Karpas-422 (cell line): ENCODE measurements at regions not wholly inside any gene's neighbourhood (a gene's known extent, or its start where the extent isn't known, plus 50 kb on each side); places are given as distances from the start of the nearest gene placed in this dataset.

Experiments used
- DNase-seq: peaks from one replicate; pipeline ENCODE4 v3.0.0-alpha.2; 2015
- H2AFZ ChIP-seq: fragments of 200-600 bp; sonication (generic); 2 replicates; pipeline ENCODE4 v1.6.1; 2014; ENCODE audit warnings: antibody characterized with exemption, low read length, mixed read lengths
- H3K27ac ChIP-seq: fragments of 200-600 bp; sonication (generic); 2 replicates; pipeline ENCODE4 v1.5.1; 2014; ENCODE audit warnings: mild to moderate bottlenecking, low read length, moderate library complexity
- H3K27me3 ChIP-seq: fragments of 200-600 bp; sonication (generic); 2 replicates; pipeline ENCODE4 v1.6.1; 2014; ENCODE audit warnings: low read length, mixed read lengths
- H3K36me3 ChIP-seq: fragments of 200-600 bp; sonication (generic); 2 replicates; pipeline ENCODE4 v1.6.1; 2014; ENCODE audit warnings: low read length, mixed read lengths; ENCODE audit not compliant: insufficient read depth
- H3K4me1 ChIP-seq: fragments of 200-600 bp; sonication (generic); 2 replicates; pipeline ENCODE4 v1.6.1; 2014; ENCODE audit warnings: mild to moderate bottlenecking, low read length, mixed read lengths
- H3K4me2 ChIP-seq: fragments of 200-600 bp; sonication (generic); 2 replicates; pipeline ENCODE4 v1.6.1; 2014; ENCODE audit warnings: low read length, low read depth, mild to moderate bottlenecking; ENCODE audit not compliant: poor library complexity, severe bottlenecking
- H3K4me3 ChIP-seq: fragments of 200-600 bp; sonication (generic); 2 replicates; pipeline ENCODE4 v1.5.1; 2014; ENCODE audit warnings: mild to moderate bottlenecking, antibody characterized with exemption, low read length, mixed read lengths
- H3K79me2 ChIP-seq: fragments of 200-600 bp; sonication (generic); 2 replicates; pipeline ENCODE4 v1.6.1; 2014; ENCODE audit warnings: mild to moderate bottlenecking, low read length, mixed read lengths
- H3K9ac ChIP-seq: fragments of 200-600 bp; sonication (generic); 2 replicates; pipeline ENCODE4 v1.6.0; 2014; ENCODE audit warnings: low read length
- H3K9me2 ChIP-seq: fragments of 200-600 bp; sonication (generic), shearing (Covaris generic); replicated peaks from 2 replicates; pipeline ENCODE4 v1.6.0; 2014; ENCODE audit warnings: mild to moderate bottlenecking, low read length, moderate library complexity; ENCODE audit not compliant: insufficient read depth
- H3K9me3 ChIP-seq: fragments of 300-700, 200-600 bp; sonication (generic); 2 replicates; pipeline ENCODE4 v1.6.1; 2014; ENCODE audit warnings: low read length, mixed read lengths
- H4K20me1 ChIP-seq: fragments of 200-600 bp; sonication (generic); 2 replicates; pipeline ENCODE4 v1.6.1; 2014; ENCODE audit warnings: mild to moderate bottlenecking, antibody characterized with exemption, low read length, low read depth; ENCODE audit not compliant: insufficient read depth

DNA sequence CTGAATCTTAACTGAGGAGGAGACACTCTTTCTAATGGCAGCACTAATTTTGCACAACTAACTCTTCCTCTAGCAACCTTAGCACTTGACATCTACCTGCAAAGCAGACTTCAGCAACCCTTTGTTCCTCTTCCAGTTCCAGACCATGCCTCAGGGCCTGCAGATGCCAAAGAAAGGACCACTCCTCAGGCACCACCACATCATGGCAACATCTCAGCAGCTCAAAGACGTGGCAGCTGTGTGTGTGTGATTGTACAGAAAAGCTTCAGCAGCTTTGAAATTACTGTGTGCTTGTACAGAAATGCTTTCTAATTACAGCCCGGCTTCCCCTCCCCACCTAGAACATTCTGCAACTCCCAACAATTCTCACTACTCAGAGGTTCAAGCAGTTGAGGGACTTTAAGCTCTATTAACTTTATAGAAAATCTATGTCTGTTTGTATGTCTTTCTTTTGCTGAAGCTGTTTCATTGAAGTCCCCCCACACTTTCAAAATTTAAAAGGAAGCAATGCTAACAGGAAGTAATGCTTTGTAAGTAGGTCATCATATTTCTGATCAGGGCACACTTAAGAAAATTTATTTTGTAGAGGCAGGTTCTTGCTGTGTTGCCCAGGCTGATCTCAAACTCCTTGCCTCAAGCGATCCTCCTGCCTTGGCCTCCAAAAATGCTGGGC is 115.2 kb downstream of the CD47 start:
- no peaks in the 10 kb centered on the region for H4K20me1 ChIP-seq
- H3K27me3 ChIP-seq, result no peaks in the 10 kb centered on the region
- H3K79me2 ChIP-seq, result no peaks in the 10 kb centered on the region
- no peaks in the 10 kb centered on the region for H3K9me3 ChIP-seq
- no peak for DNase-seq
- no peak overlapping the region for H2AFZ ChIP-seq
- H3K4me2 ChIP-seq, result no peak overlapping the region
- H3K9ac ChIP-seq, result no peak overlapping the region
- H3K4me1 ChIP-seq, result peaks cover 7% of the 10 kb centered on the region; the same call in 1 of the 2 replicates
- H3K9me2 ChIP-seq, result no peaks in the 10 kb centered on the region
- no peaks in the 10 kb centered on the region for H3K36me3 ChIP-seq
- H3K27ac ChIP-seq, result no peak overlapping the region
- no peak overlapping the region for H3K4me3 ChIP-seq

DNA sequence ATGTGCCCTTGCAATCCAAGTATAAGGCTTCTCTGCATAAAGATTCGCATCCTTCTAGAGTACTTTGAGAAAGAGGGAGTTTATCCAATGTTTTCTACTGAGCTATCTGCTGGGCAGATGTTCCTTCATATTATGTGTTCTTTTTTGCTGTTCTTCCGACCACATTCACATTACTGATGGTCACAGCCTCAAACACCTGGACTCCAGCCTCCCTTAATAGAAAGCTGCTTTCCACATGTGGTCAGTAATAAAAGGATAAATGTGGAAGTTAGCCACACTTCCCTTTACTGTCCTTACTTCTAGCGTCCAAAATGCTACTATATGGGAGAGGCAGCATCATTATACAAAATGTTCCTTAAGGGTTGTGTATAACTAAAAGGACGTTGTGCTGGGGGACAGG is 116.9 kb downstream of the CD47 start:
- Histone ChIP-seq H3K4me3 (no peak overlapping the region), H3K79me2 (no peaks in the 10 kb centered on the region), H3K9ac (no peak overlapping the region), H2AFZ (no peak overlapping the region), H3K36me3 (no peaks in the 10 kb centered on the region), H3K4me1 (peaks cover 19% of the 10 kb centered on the region), H3K9me3 (no peaks in the 10 kb centered on the region), H3K27ac (no peak overlapping the region), H3K9me2 (no peaks in the 10 kb centered on the region), H3K27me3 (no peaks in the 10 kb centered on the region), H3K4me2 (no peak overlapping the region), H4K20me1 (no peaks in the 10 kb centered on the region)
- DNase-seq, result no peak

DNA sequence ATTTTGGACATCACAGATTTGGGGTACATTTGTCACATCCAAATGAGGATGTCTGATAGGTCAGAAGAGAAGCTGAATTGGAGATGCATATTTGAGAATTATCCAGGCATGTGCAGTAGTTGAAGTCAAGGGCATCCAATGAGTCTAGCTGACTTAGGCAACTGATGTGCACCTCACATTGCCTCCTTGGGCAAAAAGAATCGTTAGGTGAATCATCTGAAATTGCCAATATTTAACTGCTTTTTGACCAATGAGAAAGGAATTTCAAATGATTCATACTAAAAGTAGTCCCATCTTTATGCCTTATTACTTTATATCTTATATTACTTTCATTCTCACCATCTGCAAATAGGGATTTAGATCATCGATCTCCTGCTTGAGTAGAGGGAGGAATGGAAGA is 117.7 kb downstream of the CD47 start:
- Histone ChIP-seq H3K79me2 (no peaks in the 10 kb centered on the region), H3K4me3 (no peak overlapping the region), H3K9ac (no peak overlapping the region), H3K4me2 (no peak overlapping the region), H3K4me1 (peaks cover 19% of the 10 kb centered on the region), H3K36me3 (no peaks in the 10 kb centered on the region), H3K27me3 (no peaks in the 10 kb centered on the region), H3K27ac (no peak overlapping the region), H4K20me1 (no peaks in the 10 kb centered on the region), H3K9me3 (no peaks in the 10 kb centered on the region), H3K9me2 (no peaks in the 10 kb centered on the region), H2AFZ (no peak overlapping the region)
- DNase-seq, result no peak

DNA sequence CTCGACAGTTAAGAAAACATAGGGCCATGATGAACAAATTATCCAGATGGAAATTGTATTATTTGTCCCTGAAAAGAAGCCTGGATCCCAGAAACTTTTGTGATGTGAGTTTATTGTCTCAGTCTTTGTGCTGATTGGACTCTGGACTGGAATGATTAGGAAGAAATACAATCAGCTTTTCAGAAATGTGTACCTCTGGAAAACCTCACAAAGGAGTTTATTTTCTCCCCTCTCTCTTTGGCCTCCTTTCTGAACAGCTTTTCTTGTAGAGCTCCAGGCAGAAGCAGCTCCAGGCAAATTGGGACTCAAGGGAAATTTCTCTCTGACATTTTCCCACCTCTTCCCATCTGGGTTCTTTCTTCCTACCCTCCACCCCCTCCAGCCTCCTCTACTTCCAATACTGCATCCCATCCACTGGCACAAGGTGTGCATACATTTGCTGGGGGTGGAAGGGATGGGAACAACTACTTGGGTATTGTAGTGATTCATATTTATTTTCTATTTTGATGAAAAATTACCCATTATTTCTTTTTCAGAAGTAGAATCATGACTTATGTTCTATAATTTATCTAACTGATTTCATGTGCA is 119.7 kb downstream of the CD47 start:
- Histone ChIP-seq H3K9me3 (no peaks in the 10 kb centered on the region), H4K20me1 (no peaks in the 10 kb centered on the region), H3K9ac (no peak overlapping the region), H3K4me3 (no peak overlapping the region), H3K27me3 (no peaks in the 10 kb centered on the region), H3K4me1 (peaks cover 17% of the 10 kb centered on the region), H3K9me2 (no peaks in the 10 kb centered on the region), H3K79me2 (no peaks in the 10 kb centered on the region), H3K4me2 (no peak overlapping the region), H3K36me3 (no peaks in the 10 kb centered on the region), H2AFZ (no peak overlapping the region), H3K27ac (no peak overlapping the region)
- no peak for DNase-seq

DNA sequence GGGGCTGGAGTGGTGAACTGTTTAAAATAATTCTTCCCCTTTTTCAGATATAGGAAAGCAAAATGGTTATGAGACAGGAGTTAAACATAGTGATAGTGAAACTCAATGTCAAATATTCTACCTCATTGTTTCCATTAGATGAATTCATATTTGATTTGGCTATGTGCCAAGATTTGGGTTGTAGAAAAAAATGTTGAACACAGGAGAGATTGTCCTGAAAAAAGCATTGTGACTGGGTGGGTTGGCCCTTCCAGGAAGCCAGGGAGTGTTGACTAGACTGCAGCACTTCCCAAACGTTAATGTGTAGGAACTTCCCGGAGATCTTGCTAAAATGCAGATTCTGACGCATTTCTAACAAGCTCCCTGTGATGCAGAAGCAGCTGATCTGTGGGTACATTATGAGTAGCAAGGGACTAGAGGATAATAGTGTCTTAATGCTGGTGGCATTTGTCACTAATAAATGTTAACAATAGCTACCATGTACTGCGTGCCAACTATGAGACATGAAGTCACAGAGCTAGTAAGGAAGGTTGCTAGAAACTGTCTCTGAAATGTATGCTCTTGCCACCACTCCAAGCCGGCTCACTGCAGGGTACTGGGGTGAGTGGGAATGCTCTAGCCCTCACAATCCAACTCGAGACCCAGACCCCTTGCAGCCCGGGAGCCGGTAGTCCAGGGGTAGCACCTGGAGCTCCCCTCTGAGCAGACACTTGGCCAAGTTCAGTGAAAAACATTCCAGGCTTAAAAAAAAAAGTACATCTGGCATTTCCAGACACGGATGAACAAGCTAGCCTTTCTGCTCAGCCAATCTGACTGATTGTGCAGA is 120.6 kb downstream of the CD47 start:
- H2AFZ ChIP-seq, result no peak overlapping the region
- no peaks in the 10 kb centered on the region for H3K79me2 ChIP-seq

DNA sequence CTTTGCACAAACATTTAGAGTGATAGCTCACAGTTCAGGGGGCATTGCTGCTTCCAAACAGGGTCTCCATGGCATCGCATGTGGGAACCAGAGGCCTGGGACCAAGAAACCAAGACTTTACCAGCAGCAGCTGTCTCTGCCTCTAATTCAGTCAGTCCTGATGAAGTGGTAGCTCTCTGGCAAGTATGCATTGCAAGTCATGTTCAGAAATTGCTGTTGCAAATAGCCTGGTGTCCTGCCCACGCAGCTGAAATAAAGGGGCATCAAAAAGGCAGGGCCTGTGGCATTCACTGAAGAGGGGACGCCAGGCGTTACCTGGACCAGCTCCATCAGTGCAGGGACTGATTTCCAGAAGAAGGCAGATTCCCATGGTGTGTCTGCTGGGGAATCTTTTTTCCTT is 121.3 kb downstream of the CD47 start:
- no peak for DNase-seq
- H3K4me2 ChIP-seq, result no peak overlapping the region
- no peaks in the 10 kb centered on the region for H3K36me3 ChIP-seq

More for the DNA sequence above, 120.6 kb downstream of the CD47 start:
- Histone ChIP-seq H3K4me3 (no peak overlapping the region), H3K27me3 (no peaks in the 10 kb centered on the region), H3K4me2 (no peak overlapping the region), H3K36me3 (no peaks in the 10 kb centered on the region), H3K9ac (no peak overlapping the region), H3K4me1 (peaks cover 12% of the 10 kb centered on the region), H4K20me1 (no peaks in the 10 kb centered on the region), H3K27ac (no peak overlapping the region), H3K9me2 (no peaks in the 10 kb centered on the region), H3K9me3 (no peaks in the 10 kb centered on the region)
- DNase-seq, result peak; percentile 61

DNA sequence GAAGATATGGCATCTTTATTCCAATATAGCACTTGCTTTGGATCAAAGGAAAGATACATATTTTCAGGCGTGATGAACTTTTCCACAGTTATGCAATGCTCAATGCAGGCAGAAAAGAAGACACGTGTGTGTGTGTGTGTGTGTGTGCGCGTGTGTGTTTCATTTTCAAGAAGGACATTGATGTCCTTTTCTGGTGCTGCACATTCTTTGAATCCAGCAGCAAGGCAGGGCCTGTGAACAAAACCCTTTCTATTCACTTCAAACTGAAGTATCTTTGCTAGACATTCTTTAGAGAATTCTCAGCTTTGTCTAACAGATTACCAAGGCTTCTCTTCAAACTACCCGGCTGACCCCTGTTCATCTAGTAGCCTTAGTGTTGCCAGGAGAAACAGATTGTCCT is 124.6 kb downstream of the CD47 start:
- no peak for DNase-seq
- H3K4me2 ChIP-seq, result no peak overlapping the region
- H3K9me3 ChIP-seq, result no peaks in the 10 kb centered on the region

More for the DNA sequence above, 121.3 kb downstream of the CD47 start:
- no peaks in the 10 kb centered on the region for H3K9me2 ChIP-seq
- peaks cover 12% of the 10 kb centered on the region for H3K4me1 ChIP-seq
- no peaks in the 10 kb centered on the region for H3K9me3 ChIP-seq
- H3K9ac ChIP-seq, result no peak overlapping the region
- no peak overlapping the region for H2AFZ ChIP-seq
- no peaks in the 10 kb centered on the region for H4K20me1 ChIP-seq
- no peaks in the 10 kb centered on the region for H3K79me2 ChIP-seq
- no peak overlapping the region for H3K4me3 ChIP-seq
- no peaks in the 10 kb centered on the region for H3K27me3 ChIP-seq
- H3K27ac ChIP-seq, result no peak overlapping the region

DNA sequence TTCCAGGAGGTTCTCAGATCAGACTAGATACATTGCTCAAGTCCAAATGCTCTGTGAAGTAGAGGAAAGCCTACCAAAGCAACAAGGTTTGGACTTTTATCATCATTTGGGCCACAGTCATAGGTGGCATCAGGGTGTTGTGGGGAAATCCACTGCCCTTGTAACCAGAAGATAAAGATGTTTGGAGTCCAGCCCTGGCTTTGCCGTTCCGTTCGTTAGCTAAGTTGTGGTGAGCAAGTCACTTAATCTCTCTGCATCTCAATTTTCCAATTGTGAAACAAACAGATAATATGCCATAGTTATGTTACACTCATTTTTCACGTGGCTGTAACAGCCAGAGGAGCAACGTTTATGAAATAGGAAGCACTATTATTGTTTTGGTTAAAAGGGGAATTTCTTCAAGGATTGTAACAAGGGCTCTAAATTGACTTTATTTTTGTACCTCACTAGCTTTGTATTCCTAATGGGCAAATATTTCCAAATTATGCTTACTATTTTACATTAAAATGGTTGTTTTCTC is 125.6 kb downstream of the CD47 start:
- Histone ChIP-seq H3K9me3 (no peaks in the 10 kb centered on the region), H3K79me2 (no peaks in the 10 kb centered on the region), H3K36me3 (no peaks in the 10 kb centered on the region), H3K4me3 (no peak overlapping the region), H3K4me2 (no peak overlapping the region), H3K27ac (no peak overlapping the region), H3K27me3 (no peaks in the 10 kb centered on the region), H3K9me2 (no peaks in the 10 kb centered on the region), H4K20me1 (no peaks in the 10 kb centered on the region), H3K4me1 (peaks cover 9% of the 10 kb centered on the region), H2AFZ (no peak overlapping the region), H3K9ac (no peak overlapping the region)
- no peak for DNase-seq

More for the DNA sequence above, 124.6 kb downstream of the CD47 start:
- Histone ChIP-seq H3K27ac (no peak overlapping the region), H3K4me3 (no peak overlapping the region), H3K27me3 (no peaks in the 10 kb centered on the region), H3K4me1 (peaks cover 12% of the 10 kb centered on the region), H3K9me2 (no peaks in the 10 kb centered on the region), H3K36me3 (no peaks in the 10 kb centered on the region), H3K79me2 (no peaks in the 10 kb centered on the region), H4K20me1 (no peaks in the 10 kb centered on the region), H2AFZ (no peak overlapping the region), H3K9ac (no peak overlapping the region)
